A673 (cell line): ENCODE measurements at regions not wholly inside any gene's neighbourhood (a gene's known extent, or its start where the extent isn't known, plus 50 kb on each side); places are given as distances from the start of the nearest gene placed in this dataset.

Source experiments
- EZH2 ChIP-seq: fragments of 200-600 bp; sonication (generic); IDR thresholded peaks from 2 replicates; pipeline ENCODE4 v1.6.1; 2017; ENCODE audit warnings: borderline replicate concordance, low read depth, mild to moderate bottlenecking, mixed read lengths, antibody characterized with exemption, low read length; ENCODE audit not compliant: poor library complexity, severe bottlenecking
- TF ChIP-seq, protein P1 (sequence below): fragments of 300-800, 200-600 bp; sonication (generic); conservative IDR thresholded peaks from 2 replicates; pipeline ENCODE4 v1.5.1; 2017; ENCODE audit warnings: low read depth, mild to moderate bottlenecking, antibody characterized with exemption, low read length, moderate library complexity, mixed read lengths

GRCh38 chrX:46404774-46405173 is 140.4 kb downstream of the ZNF674 start:
- no peak for TF ChIP-seq EZH2
- TF ChIP-seq, protein P1, sequence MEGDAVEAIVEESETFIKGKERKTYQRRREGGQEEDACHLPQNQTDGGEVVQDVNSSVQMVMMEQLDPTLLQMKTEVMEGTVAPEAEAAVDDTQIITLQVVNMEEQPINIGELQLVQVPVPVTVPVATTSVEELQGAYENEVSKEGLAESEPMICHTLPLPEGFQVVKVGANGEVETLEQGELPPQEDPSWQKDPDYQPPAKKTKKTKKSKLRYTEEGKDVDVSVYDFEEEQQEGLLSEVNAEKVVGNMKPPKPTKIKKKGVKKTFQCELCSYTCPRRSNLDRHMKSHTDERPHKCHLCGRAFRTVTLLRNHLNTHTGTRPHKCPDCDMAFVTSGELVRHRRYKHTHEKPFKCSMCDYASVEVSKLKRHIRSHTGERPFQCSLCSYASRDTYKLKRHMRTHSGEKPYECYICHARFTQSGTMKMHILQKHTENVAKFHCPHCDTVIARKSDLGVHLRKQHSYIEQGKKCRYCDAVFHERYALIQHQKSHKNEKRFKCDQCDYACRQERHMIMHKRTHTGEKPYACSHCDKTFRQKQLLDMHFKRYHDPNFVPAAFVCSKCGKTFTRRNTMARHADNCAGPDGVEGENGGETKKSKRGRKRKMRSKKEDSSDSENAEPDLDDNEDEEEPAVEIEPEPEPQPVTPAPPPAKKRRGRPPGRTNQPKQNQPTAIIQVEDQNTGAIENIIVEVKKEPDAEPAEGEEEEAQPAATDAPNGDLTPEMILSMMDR, result no peak
